ENCODE measurements at regions not wholly inside any gene's neighbourhood (a gene's known extent, or its start where the extent isn't known, plus 50 kb on each side); places are given as distances from the start of the nearest gene placed in this dataset.

DNA sequence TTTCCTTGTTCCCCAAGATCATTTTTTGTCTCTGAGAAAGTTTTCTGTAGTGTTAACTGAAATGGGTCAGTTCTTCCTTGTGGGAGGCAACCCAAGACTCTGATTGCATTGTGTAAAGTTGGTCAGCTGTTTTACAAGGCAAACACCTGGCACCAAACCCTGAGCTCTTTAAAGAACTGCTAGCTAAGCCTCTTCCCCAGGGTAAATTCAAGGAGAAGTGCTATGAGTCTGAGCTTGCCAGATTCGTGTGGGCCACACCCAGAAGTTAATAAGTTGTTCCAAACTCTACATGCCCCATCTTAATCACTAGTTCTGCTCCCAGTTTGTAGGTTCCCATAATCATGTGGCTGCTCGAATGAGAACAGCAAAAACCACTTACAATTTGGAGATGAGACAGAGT lies 214.5 kb downstream of the BTG1 start:
- no peak for DNase-seq (ENCODE audit: low read depth)
- H3K4me3 ChIP-seq (ENCODE audit: low read depth, low read length): no peak overlapping the region
- TF ChIP-seq, protein P1, sequence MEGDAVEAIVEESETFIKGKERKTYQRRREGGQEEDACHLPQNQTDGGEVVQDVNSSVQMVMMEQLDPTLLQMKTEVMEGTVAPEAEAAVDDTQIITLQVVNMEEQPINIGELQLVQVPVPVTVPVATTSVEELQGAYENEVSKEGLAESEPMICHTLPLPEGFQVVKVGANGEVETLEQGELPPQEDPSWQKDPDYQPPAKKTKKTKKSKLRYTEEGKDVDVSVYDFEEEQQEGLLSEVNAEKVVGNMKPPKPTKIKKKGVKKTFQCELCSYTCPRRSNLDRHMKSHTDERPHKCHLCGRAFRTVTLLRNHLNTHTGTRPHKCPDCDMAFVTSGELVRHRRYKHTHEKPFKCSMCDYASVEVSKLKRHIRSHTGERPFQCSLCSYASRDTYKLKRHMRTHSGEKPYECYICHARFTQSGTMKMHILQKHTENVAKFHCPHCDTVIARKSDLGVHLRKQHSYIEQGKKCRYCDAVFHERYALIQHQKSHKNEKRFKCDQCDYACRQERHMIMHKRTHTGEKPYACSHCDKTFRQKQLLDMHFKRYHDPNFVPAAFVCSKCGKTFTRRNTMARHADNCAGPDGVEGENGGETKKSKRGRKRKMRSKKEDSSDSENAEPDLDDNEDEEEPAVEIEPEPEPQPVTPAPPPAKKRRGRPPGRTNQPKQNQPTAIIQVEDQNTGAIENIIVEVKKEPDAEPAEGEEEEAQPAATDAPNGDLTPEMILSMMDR (IDR thresholded peaks at IDR 0.05; ENCODE audit: insufficient read depth, low read depth, low read length): no peak

DNA sequence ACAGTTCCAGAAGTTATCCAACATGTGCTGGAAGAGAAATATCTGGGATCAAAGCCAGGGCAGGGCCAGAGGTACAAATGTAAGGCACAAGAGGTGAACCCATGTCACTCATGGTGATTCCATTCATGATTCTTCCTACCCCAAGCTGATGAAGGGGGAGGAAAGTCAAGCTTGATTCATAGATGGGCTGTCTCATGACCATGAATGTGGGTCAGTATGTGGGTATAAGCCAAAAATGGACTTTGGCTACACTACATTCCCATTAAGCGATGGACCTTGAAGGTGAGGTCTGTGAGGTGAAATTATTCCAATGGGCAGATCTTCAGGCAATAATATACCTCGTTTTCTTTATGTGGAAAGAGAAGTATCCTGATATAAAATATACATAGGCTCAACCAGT lies 217.1 kb downstream of the BTG1 start:
- H3K4me3 ChIP-seq (ENCODE audit: low read depth, low read length): no peak overlapping the region
- no peak for DNase-seq (ENCODE audit: low read depth)
- TF ChIP-seq, protein P1 (IDR thresholded peaks at IDR 0.05; ENCODE audit: insufficient read depth, low read depth, low read length): no peak

DNA sequence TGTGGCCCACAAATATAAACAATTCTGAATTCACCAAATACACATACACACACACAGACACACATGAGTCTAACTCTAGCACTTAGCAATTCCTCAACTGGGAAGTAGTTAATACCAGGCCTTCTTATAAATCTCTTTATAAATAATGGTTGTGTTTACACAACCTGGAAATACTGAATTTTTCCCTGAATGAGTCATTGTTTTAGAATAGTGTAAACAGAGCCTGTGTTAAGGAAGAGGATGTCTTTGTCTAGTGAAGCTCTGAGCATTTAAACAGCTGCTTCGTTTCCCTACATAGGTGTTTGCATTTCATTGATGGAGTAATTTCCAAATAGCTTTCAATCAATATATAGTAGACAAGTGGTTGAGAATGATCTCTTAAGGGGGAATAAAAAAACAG lies 218.8 kb downstream of the BTG1 start:
- TF ChIP-seq, protein P1 (IDR thresholded peaks at IDR 0.05; ENCODE audit: insufficient read depth, low read depth, low read length): no peak
- peak; percentile 89 for DNase-seq (ENCODE audit: low read depth)
- no peak overlapping the region for H3K4me3 ChIP-seq (ENCODE audit: low read depth, low read length)

DNA sequence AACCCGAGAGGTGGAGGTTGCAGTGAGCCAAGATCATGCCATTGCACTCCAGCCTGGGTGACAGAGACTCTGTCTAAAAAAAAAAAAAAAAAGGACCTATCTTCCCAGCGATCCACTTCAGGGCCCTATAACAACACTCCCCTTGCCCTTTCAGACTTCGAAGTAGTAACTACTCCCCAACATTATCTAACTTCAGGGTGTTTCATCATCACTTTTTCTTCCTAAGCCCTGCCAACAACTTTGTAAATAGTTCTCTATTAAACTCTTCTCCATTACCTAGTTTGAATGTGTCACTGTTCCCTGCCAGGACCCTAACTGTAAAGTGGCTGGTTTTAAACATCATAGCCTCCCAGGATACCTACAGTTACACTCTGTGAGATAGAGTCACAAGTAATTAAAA lies 220.8 kb downstream of the BTG1 start:
- no peak for DNase-seq (ENCODE audit: low read depth)
- H3K4me3 ChIP-seq (ENCODE audit: low read depth, low read length): no peak overlapping the region
- TF ChIP-seq, protein P1 (IDR thresholded peaks at IDR 0.05; ENCODE audit: insufficient read depth, low read depth, low read length): no peak

DNA sequence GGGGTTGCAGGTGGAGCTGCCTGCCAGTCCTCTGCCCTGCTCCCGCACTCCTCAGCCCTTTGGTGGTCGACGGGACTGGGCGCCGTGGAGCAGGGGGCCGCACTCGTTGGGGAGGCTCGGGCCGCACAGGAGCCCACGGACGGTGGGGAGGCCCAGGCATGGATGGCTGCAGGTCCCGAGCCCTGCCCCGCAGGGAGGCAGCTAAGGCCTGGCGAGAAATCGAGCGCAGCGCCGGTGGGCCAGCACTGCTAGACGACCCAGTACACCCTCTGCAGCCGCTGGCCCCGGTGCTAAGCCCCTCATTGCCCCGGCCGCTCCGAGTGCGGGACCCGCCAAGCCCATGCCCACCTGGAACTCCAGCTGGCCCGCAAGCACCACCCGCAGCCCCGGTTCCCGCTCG lies 221.8 kb downstream of the BTG1 start:
- DNase-seq (ENCODE audit: low read depth): no peak
- TF ChIP-seq, protein P1 (IDR thresholded peaks at IDR 0.05; ENCODE audit: insufficient read depth, low read depth, low read length): no peak
- no peak overlapping the region for H3K4me3 ChIP-seq (ENCODE audit: low read depth, low read length)

DNA sequence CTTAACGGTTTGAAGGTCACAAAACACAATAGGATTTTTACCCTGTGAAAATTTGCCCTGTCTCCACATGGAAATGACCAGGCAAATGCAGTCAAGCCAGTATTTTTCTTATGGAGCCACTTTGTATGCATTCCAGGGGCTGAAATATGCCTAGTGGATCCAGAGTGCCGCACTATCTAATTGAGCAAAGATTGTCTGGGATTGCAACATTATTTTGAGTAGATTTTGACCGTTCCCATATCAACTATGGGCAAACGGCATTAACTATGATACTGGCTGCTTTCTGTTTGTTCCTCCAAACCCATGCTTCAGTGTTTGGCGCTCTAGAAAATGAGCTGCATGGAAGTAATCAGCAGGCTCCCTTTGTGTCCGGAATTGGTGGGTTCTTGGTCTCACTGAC lies 223.0 kb downstream of the BTG1 start:
- TF ChIP-seq, protein P1 (IDR thresholded peaks at IDR 0.05; ENCODE audit: insufficient read depth, low read depth, low read length): no peak
- H3K4me3 ChIP-seq (ENCODE audit: low read depth, low read length): no peak overlapping the region
- peak; percentile 60 for DNase-seq (ENCODE audit: low read depth)

DNA sequence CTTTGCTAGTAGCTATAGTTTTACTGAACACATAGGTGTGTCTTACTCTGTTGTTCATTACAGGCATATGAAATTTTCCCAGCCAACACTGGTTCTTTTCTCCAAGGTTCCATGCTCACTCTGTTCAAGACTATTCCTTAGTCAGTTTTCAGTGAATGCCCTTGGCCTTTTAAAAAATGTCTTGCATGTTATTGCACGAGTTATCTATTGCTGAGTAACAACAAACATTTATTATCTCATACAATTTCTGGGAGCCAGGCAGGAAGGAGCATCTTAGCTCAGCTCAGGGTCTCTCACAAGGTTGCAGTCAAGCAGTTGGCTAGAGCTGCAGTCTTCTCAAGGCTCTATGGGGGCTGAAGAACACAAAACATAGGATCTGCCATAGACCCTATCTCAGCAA lies 223.5 kb downstream of the BTG1 start:
- peak; percentile 26 for DNase-seq (ENCODE audit: low read depth)
- TF ChIP-seq, protein P1 (IDR thresholded peaks at IDR 0.05; ENCODE audit: insufficient read depth, low read depth, low read length): no peak
- H3K4me3 ChIP-seq (ENCODE audit: low read depth, low read length): no peak overlapping the region

Data from fibroblast of villous mesenchyme (primary cell).